Liver (tissue), 7 donors: ENCODE measurements at regions not wholly inside any gene's neighbourhood (a gene's known extent, or its start where the extent isn't known, plus 50 kb on each side); places are given as distances from the start of the nearest gene placed in this dataset.

Source experiments
- DNase-seq: peaks from one replicate; pipeline ENCODE4 v3.0.0-alpha.2; 2017; ENCODE audit warnings: low spot score
- H3K27ac ChIP-seq, 2 donors: one replicate each; pipeline ENCODE4 v1.7.0; 2013; ENCODE audit warnings: inconsistent platforms in 2 of 2, low read length in 2 of 2, control low read depth in 1 of 2, low read depth in 1 of 2, mild to moderate bottlenecking in 1 of 2
- H3K27me3 ChIP-seq, 4 donors: one replicate each; pipeline versions ENCODE4 v1.6.1 to v1.7.0; 2013; ENCODE audit warnings: low read length in 3 of 4, inconsistent platforms in 1 of 4, mild to moderate bottlenecking in 1 of 4, moderate library complexity in 1 of 4; ENCODE audit not compliant: control insufficient read depth in 4 of 4, insufficient read depth in 4 of 4
- H3K36me3 ChIP-seq, 4 donors: one replicate each; pipeline versions ENCODE4 v1.6.1 to v1.7.0; 2013; ENCODE audit warnings: low read length in 3 of 4, mild to moderate bottlenecking in 3 of 4, low read depth in 1 of 4, moderate library complexity in 1 of 4; ENCODE audit not compliant: control insufficient read depth in 4 of 4, insufficient read depth in 3 of 4
- H3K4me1 ChIP-seq, 4 donors: one replicate each; pipeline versions ENCODE4 v1.6.1 to v1.7.0; 2013; ENCODE audit warnings: low read length in 3 of 4, mild to moderate bottlenecking in 3 of 4, moderate library complexity in 1 of 4; ENCODE audit not compliant: control insufficient read depth in 4 of 4, insufficient read depth in 4 of 4
- H3K4me3 ChIP-seq, 3 donors: one replicate each; pipeline versions ENCODE4 v1.6.1 to v1.7.0; 2013; ENCODE audit warnings: low read length in 3 of 3, control low read depth in 1 of 3, low read depth in 1 of 3, mild to moderate bottlenecking in 1 of 3
- H3K9ac ChIP-seq, 2 donors: one replicate each; pipeline ENCODE4 v1.7.0; 2013; ENCODE audit warnings: low read length in 2 of 2, mild to moderate bottlenecking in 2 of 2, moderate library complexity in 2 of 2, control low read depth in 1 of 2, low read depth in 1 of 2
- H3K9me3 ChIP-seq, 4 donors: one replicate each; pipeline versions ENCODE4 v1.6.1 to v1.7.0; 2013; ENCODE audit warnings: low read length in 3 of 4; ENCODE audit not compliant: control insufficient read depth in 4 of 4
- EGR1 ChIP-seq, 2 donors: IDR thresholded peaks; 2 replicates each; pipeline ENCODE4 v1.6.1; 2016 to 2018; ENCODE audit warnings: antibody characterized with exemption in 2 of 2, low read depth in 2 of 2
- FOXA2 ChIP-seq: IDR thresholded peaks from 2 replicates; pipeline ENCODE4 v1.6.1; 2016; ENCODE audit warnings: antibody characterized with exemption
- HNF4A ChIP-seq, 2 donors: conservative IDR thresholded peaks; 2 replicates each; pipeline ENCODE4 v1.6.1; 2016; ENCODE audit warnings: antibody characterized with exemption in 2 of 2, mild to moderate bottlenecking in 2 of 2
- HNF4G ChIP-seq: IDR thresholded peaks from 2 replicates; pipeline ENCODE4 v1.6.1; 2016; ENCODE audit warnings: antibody characterized with exemption
- JUND ChIP-seq, 2 donors: IDR thresholded peaks; 2 replicates each; pipeline ENCODE4 v1.6.1; 2016; ENCODE audit warnings: antibody characterized with exemption in 2 of 2
- NR2F2 ChIP-seq: IDR thresholded peaks from 2 replicates; pipeline ENCODE4 v1.6.1; 2016; ENCODE audit warnings: antibody characterized with exemption
- RAD21 ChIP-seq, 2 donors: IDR thresholded peaks; 2 replicates each; pipeline ENCODE4 v1.6.1; 2016; ENCODE audit warnings: antibody characterized with exemption in 2 of 2, mild to moderate bottlenecking in 2 of 2
- RXRA ChIP-seq, 2 donors: IDR thresholded peaks; 2 replicates each; pipeline ENCODE4 v1.6.1; 2017 to 2018; ENCODE audit warnings: antibody characterized with exemption in 2 of 2, mild to moderate bottlenecking in 1 of 2
- SP1 ChIP-seq: IDR thresholded peaks from 2 replicates; pipeline ENCODE4 v1.6.1; 2018; ENCODE audit warnings: antibody characterized with exemption, mild to moderate bottlenecking
- YY1 ChIP-seq: IDR thresholded peaks from 2 replicates; pipeline ENCODE4 v1.6.1; 2016; ENCODE audit warnings: antibody characterized with exemption, mild to moderate bottlenecking
- WGBS: extraction: QIAGEN DNeasy Blood & Tissue Kit; methylation state at CpG from one replicate; pipeline ENCODE4 v1.1.7; 2013; 5-methylcytosine and 5-hydroxymethylcytosine counted together
- TF ChIP-seq, protein P1 (sequence below): IDR thresholded peaks from 2 replicates; pipeline ENCODE4 v1.6.1; 2016; ENCODE audit warnings: antibody characterized with exemption
- TF ChIP-seq, protein P2 (sequence below): IDR thresholded peaks from 2 replicates; pipeline ENCODE4 v1.6.1; 2016; ENCODE audit warnings: antibody characterized with exemption
- TF ChIP-seq, protein P3 (sequence below): IDR thresholded peaks from 2 replicates; pipeline ENCODE4 v1.6.1; 2016; ENCODE audit warnings: antibody characterized with exemption, mild to moderate bottlenecking
- donor health status: healthy.
- donor health status: healthy.
- donor health status: healthy.
- donor health status: healthy.

GRCh38 chr20:60297649-60298048, 339.4 kb downstream of the CDH26 start:
- Histone ChIP-seq H3K36me3 (no peaks in the 10 kb centered on the region), H3K27me3 (no peaks in the 10 kb centered on the region), H3K4me3 (no peak overlapping the region), H3K9ac (no peak overlapping the region), H3K4me1 (no peaks in the 10 kb centered on the region), H3K27ac (no peak overlapping the region), H3K9me3 (no peaks in the 10 kb centered on the region)
- 63% methylated on average over 9 of the region's 9 CpGs for WGBS
- DNase-seq: no peak
- TF ChIP-seq HNF4A (conservative IDR thresholded peaks at IDR 0.05) (no peak), EGR1 (IDR thresholded peaks at IDR 0.05; ENCODE audit: low read depth in 2 of 2) (no peak), FOXA2 (no peak), YY1 (no peak), JUND (IDR thresholded peaks at IDR 0.05) (no peak), NR2F2 (no peak)
- TF ChIP-seq, protein P1, sequence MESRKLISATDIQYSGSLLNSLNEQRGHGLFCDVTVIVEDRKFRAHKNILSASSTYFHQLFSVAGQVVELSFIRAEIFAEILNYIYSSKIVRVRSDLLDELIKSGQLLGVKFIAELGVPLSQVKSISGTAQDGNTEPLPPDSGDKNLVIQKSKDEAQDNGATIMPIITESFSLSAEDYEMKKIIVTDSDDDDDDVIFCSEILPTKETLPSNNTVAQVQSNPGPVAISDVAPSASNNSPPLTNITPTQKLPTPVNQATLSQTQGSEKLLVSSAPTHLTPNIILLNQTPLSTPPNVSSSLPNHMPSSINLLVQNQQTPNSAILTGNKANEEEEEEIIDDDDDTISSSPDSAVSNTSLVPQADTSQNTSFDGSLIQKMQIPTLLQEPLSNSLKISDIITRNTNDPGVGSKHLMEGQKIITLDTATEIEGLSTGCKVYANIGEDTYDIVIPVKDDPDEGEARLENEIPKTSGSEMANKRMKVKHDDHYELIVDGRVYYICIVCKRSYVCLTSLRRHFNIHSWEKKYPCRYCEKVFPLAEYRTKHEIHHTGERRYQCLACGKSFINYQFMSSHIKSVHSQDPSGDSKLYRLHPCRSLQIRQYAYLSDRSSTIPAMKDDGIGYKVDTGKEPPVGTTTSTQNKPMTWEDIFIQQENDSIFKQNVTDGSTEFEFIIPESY: no peak
- TF ChIP-seq, protein P2, sequence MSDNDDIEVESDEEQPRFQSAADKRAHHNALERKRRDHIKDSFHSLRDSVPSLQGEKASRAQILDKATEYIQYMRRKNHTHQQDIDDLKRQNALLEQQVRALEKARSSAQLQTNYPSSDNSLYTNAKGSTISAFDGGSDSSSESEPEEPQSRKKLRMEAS: no peak
- TF ChIP-seq, protein P3, sequence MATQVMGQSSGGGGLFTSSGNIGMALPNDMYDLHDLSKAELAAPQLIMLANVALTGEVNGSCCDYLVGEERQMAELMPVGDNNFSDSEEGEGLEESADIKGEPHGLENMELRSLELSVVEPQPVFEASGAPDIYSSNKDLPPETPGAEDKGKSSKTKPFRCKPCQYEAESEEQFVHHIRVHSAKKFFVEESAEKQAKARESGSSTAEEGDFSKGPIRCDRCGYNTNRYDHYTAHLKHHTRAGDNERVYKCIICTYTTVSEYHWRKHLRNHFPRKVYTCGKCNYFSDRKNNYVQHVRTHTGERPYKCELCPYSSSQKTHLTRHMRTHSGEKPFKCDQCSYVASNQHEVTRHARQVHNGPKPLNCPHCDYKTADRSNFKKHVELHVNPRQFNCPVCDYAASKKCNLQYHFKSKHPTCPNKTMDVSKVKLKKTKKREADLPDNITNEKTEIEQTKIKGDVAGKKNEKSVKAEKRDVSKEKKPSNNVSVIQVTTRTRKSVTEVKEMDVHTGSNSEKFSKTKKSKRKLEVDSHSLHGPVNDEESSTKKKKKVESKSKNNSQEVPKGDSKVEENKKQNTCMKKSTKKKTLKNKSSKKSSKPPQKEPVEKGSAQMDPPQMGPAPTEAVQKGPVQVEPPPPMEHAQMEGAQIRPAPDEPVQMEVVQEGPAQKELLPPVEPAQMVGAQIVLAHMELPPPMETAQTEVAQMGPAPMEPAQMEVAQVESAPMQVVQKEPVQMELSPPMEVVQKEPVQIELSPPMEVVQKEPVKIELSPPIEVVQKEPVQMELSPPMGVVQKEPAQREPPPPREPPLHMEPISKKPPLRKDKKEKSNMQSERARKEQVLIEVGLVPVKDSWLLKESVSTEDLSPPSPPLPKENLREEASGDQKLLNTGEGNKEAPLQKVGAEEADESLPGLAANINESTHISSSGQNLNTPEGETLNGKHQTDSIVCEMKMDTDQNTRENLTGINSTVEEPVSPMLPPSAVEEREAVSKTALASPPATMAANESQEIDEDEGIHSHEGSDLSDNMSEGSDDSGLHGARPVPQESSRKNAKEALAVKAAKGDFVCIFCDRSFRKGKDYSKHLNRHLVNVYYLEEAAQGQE: no peak

DNA sequence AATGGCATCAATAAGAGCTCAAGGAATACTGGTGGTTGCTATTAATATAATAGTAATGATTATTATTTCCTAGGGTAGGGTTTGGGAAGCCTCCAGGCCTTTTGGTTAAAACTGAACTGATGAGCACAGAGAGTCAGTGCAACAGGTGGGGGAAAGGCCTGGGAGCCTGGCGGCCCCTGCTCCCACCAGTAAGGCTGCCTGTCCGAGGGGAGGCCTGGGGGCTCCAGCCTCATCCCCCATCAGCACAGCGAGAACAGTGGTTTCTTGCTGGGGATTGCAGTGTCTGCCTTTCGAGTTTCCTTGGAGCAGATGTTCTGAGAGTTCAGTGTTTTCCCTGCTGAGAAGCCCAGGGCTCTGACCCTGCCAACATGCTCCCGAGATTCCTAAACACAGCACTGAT, 340.4 kb downstream of the CDH26 start:
- Histone ChIP-seq H3K4me3 (no peak overlapping the region), H3K9ac (no peak overlapping the region), H3K9me3 (no peaks in the 10 kb centered on the region), H3K27ac (no peak overlapping the region), H3K4me1 (no peaks in the 10 kb centered on the region), H3K36me3 (no peaks in the 10 kb centered on the region), H3K27me3 (no peaks in the 10 kb centered on the region)
- DNase-seq: no peak
- WGBS: 70% methylated on average over 5 of the region's 5 CpGs
- TF ChIP-seq RXRA (IDR thresholded peaks at IDR 0.05): no peak
- no peak for TF ChIP-seq SP1
- no peak for TF ChIP-seq YY1
- no peak for TF ChIP-seq RAD21 (IDR thresholded peaks at IDR 0.05)
- TF ChIP-seq, protein P2: no peak
- TF ChIP-seq, protein P3: no peak
- no peak for TF ChIP-seq FOXA2
- TF ChIP-seq HNF4G: no peak
- TF ChIP-seq EGR1 (IDR thresholded peaks at IDR 0.05; ENCODE audit: low read depth in 2 of 2): no peak
- no peak for TF ChIP-seq NR2F2
